GM06990 (cell line): ENCODE measurements at regions not wholly inside any gene's neighbourhood (a gene's known extent, or its start where the extent isn't known, plus 50 kb on each side); places are given as distances from the start of the nearest gene placed in this dataset.

Source experiments
- DNase-seq: peaks from one replicate; pipeline ENCODE4 v3.0.0-alpha.2; 2011; ENCODE audit not compliant: insufficient read length; ENCODE audit errors: extremely low read depth
- H3K27me3 ChIP-seq: replicated peaks from 2 replicates; pipeline ENCODE4 v1.6.0; 2011; ENCODE audit warnings: low read length; ENCODE audit not compliant: control insufficient read depth, insufficient read depth
- H3K36me3 ChIP-seq: 2 replicates; pipeline ENCODE4 v1.5.1; 2011; ENCODE audit warnings: low read length; ENCODE audit not compliant: control insufficient read depth, insufficient read depth
- H3K4me3 ChIP-seq: replicated peaks from 2 replicates; pipeline ENCODE4 v1.5.1; 2011; ENCODE audit warnings: low read depth, mild to moderate bottlenecking, control low read depth, low read length
- TF ChIP-seq, protein P1 (sequence below): IDR thresholded peaks from 2 replicates; pipeline ENCODE4 v1.5.1; 2011; ENCODE audit warnings: low read length, control low read depth, mild to moderate bottlenecking, inconsistent platforms; ENCODE audit not compliant: insufficient read depth, poor library complexity, severe bottlenecking

DNA sequence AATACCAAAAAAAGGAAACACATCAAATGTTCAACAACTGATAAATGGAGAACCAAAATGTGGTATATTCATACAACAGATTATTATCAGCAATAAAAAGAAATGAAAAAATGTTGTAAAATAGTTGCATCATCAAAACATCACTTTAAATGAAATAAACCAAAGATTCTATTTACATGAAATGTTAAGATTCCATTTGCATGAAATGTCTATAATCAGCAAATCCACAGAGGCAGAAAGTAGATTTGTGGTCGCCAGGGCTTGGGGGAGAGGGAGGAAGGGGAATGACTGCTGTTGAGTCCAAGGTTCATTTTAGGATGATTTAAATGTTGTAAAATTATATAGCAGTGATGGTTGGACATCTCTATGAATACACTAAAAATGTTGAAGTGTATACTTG, 181.9 kb downstream of the RTP5 start:
- Histone ChIP-seq H3K4me3 (no peak overlapping the region), H3K27me3 (0 out of 2 replicates have a peak, but pooled peaks cover 2% of the 10 kb centered on the region), H3K36me3 (no peaks in the 10 kb centered on the region)
- TF ChIP-seq, protein P1, sequence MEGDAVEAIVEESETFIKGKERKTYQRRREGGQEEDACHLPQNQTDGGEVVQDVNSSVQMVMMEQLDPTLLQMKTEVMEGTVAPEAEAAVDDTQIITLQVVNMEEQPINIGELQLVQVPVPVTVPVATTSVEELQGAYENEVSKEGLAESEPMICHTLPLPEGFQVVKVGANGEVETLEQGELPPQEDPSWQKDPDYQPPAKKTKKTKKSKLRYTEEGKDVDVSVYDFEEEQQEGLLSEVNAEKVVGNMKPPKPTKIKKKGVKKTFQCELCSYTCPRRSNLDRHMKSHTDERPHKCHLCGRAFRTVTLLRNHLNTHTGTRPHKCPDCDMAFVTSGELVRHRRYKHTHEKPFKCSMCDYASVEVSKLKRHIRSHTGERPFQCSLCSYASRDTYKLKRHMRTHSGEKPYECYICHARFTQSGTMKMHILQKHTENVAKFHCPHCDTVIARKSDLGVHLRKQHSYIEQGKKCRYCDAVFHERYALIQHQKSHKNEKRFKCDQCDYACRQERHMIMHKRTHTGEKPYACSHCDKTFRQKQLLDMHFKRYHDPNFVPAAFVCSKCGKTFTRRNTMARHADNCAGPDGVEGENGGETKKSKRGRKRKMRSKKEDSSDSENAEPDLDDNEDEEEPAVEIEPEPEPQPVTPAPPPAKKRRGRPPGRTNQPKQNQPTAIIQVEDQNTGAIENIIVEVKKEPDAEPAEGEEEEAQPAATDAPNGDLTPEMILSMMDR: no peak
- no peak for DNase-seq

- no peak for DNase-seq
- TF ChIP-seq, protein P1: no peak
- Histone ChIP-seq H3K27me3 (peaks cover 2% of the 10 kb centered on the region; the same call in 1 of the 2 replicates), H3K4me3 (no peak overlapping the region), H3K36me3 (no peaks in the 10 kb centered on the region)
Measured at GRCh38 chr2:242052421-242052820, 182.9 kb downstream of the RTP5 start.

- H3K27me3 ChIP-seq: peaks cover 2% of the 10 kb centered on the region; the same call in 1 of the 2 replicates
- TF ChIP-seq, protein P1: no peak
- no peak for DNase-seq
- H3K36me3 ChIP-seq: no peaks in the 10 kb centered on the region
- no peak overlapping the region for H3K4me3 ChIP-seq
Measured at GRCh38 chr2:242053921-242054320, 184.4 kb downstream of the RTP5 start.

DNA sequence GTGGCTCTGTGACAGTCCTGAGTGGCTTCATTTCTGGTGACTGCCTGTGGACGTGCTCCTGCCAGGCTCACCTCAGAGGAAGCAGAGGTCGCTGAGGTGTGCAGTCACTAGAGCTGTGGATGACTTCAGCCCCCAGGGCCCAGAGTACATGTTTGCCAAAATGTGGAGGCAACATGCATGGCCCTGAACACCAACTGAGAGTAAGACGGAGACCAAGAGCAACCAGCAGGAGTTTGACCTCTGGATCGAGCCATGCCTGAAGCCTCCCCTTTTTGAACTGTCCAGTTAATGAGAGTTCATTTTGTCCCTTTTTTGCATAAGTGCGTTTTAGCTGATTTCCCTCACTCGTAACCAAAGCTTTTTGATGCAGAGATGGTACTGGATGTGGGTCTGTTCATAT, 184.9 kb downstream of the RTP5 start:
- Histone ChIP-seq H3K36me3 (no peaks in the 10 kb centered on the region), H3K27me3 (peaks cover 2% of the 10 kb centered on the region; the same call in 1 of the 2 replicates), H3K4me3 (no peak overlapping the region)
- TF ChIP-seq, protein P1: no peak
- no peak for DNase-seq

DNA sequence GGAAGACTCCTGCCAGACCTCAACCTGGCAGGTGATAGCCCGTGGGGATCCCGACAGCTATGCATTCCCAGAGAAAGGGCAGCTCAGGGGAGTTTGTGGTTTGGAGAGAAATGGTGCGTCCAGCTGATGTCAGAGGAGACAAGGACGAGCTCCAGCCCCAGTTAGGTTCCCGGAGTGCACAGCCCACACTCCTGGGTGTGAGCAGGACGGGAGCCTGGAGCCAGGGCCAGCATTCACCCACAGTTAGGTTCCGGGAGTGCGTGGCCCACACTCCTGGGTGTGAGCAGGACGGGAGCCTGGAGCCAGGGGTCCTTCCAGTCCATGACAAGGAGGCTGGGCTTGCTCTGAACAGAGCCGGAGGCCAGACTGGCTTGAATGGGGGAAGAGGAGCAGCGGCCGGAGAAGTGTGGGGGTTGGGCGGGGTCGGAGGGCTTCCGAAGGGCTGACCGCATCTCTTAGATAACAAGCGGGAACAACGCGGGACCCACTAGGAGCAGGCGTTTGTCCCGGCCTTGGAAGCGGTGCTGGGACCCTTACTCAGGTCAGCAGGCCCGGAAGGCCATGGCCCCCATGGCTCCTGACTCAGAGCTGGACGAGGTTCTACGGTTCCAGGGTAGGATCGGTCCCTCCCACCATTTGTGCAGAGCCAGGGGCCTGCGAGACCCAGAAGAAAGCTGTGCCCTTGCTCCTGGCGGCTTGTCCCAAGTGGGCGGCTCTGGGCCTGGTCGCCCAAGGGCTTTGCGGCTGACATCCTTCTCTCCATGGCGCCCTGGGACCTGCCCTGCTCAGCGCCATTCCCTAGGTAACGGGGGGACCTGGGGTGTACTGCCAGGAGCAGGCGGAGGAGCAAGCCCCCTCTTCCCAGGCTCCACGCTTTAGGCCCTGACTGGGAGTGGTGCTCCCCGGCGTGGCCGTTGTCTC, 185.6 kb downstream of the RTP5 start:
- Histone ChIP-seq H3K27me3 (peaks cover 2% of the 10 kb centered on the region; the same call in 1 of the 2 replicates), H3K36me3 (no peaks in the 10 kb centered on the region), H3K4me3 (no peak overlapping the region)
- TF ChIP-seq, protein P1: no peak
- DNase-seq: no peak

- Histone ChIP-seq H3K4me3 (no peak overlapping the region), H3K27me3 (peaks cover 2% of the 10 kb centered on the region; the same call in 1 of the 2 replicates), H3K36me3 (no peaks in the 10 kb centered on the region)
- TF ChIP-seq, protein P1: no peak
- DNase-seq: no peak
Measured at GRCh38 chr2:242056026-242056425, 186.5 kb downstream of the RTP5 start.
